Coronary artery (tissue), 2 donors: ENCODE measurements at regions not wholly inside any gene's neighbourhood (a gene's known extent, or its start where the extent isn't known, plus 50 kb on each side); places are given as distances from the start of the nearest gene placed in this dataset.
"Not testable (repeated sequence)": the region's sequence is repeated elsewhere in the genome, so short reads cannot be mapped to it uniquely, and the experiment has no call there.

Experiments used
- DNase-seq: peaks from one replicate; pipeline ENCODE4 v3.0.0-alpha.2; 2017; ENCODE audit warnings: low spot score
- H3K27ac ChIP-seq, 2 donors: fragments of 200-600 bp; sonication (generic); one replicate each; pipeline ENCODE4 v1.5.1; 2016 to 2019
- H3K4me3 ChIP-seq: fragments of 200-600 bp; sonication (generic); 2 replicates; pipeline ENCODE4 v1.5.1; 2016; ENCODE audit warnings: mild to moderate bottlenecking, moderate library complexity
- TF ChIP-seq, protein P1 (sequence below): fragments of 200-600 bp; sonication (generic); IDR thresholded peaks from one replicate; pipeline ENCODE4 v1.5.1; 2019; ENCODE audit warnings: antibody characterized with exemption

DNA sequence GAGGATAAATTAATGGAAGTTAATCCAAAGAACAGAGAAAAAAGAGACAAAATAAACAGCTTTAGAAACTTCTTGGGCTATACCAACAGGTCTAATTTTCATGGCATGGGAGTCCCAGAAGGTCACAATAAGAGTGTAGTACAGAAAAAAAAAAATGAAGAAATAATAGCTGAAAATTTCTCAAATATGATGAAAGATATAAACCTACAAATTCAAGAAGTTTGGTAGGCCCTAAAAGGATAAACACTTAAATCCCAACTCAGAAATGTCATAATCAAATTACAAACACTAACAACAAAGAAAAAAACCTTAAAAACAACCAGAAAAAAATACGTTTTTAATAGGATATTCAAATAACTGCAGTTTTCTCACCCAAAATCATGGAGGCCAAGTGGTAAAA is 229.3 kb upstream of the ZEB2 start:
- TF ChIP-seq, protein P1, sequence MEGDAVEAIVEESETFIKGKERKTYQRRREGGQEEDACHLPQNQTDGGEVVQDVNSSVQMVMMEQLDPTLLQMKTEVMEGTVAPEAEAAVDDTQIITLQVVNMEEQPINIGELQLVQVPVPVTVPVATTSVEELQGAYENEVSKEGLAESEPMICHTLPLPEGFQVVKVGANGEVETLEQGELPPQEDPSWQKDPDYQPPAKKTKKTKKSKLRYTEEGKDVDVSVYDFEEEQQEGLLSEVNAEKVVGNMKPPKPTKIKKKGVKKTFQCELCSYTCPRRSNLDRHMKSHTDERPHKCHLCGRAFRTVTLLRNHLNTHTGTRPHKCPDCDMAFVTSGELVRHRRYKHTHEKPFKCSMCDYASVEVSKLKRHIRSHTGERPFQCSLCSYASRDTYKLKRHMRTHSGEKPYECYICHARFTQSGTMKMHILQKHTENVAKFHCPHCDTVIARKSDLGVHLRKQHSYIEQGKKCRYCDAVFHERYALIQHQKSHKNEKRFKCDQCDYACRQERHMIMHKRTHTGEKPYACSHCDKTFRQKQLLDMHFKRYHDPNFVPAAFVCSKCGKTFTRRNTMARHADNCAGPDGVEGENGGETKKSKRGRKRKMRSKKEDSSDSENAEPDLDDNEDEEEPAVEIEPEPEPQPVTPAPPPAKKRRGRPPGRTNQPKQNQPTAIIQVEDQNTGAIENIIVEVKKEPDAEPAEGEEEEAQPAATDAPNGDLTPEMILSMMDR: no peak
- no peak overlapping the region for H3K27ac ChIP-seq
- H3K4me3 ChIP-seq: no peak overlapping the region
- DNase-seq: no peak

DNA sequence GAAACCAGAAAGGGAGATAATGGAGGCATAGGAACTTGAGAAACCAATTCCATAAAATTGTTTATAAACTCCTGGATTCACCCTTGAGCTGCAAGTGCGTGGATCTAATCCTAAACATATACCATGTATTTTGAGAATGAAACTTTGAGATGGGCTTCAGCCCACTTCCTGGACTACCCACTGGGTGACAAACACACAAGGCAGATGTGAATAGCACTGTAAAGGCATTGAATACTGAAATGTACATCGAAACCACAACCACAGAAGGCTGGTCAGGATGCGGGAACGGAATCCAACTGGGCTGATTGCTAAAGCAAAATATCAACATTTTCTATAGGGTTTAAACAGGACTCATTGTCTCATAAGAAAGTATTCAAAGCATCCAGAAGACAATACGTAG is 228.5 kb upstream of the ZEB2 start:
- DNase-seq: no peak
- H3K4me3 ChIP-seq: no peak overlapping the region
- TF ChIP-seq, protein P1: no peak

DNA sequence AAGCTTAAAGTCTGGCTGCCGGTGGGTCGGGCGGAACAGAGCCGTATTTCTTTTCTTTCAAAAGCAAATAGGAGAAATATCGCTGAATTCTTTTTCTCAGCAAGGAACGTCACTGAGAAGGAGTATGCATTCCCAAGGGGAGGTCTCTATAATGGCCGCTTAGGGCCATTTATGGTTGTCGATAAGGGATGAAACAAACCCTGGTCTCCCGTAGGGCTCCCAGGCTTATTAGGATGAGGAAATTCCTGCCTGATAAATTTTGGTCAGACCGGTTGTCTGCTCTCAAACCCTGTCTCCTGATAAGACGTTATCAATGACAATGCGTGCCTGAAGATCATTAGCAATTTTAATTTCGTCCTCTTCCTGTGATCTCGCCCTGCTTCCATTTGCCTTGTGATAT is 227.7 kb upstream of the ZEB2 start:
- DNase-seq: no peak
- TF ChIP-seq, protein P1: no peak
- H3K4me3 ChIP-seq: no peak overlapping the region
- no peak overlapping the region for H3K27ac ChIP-seq

More for the DNA sequence above, 228.5 kb upstream of the ZEB2 start:
- no peak overlapping the region for H3K27ac ChIP-seq

DNA sequence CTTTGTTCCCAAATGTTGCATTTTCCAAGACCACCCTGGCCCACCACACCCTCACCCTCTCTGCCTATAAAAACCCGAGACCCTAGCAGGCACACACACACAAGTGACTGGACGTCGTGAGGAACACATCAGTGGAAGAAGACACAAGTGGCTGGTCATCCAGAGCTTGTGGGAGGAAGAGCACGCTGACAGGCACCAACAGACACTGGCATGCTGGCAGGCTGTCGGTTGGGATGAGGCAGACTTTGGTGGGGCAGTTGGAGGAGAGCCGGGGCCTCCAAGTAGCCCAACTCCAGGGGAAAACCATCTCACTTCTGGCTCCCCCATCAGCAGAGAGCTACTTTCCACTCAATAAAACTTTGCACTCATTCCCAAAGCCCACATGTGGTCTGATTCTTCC is 225.5 kb upstream of the ZEB2 start:
- no peak overlapping the region for H3K4me3 ChIP-seq
- TF ChIP-seq, protein P1: no peak
- no peak for DNase-seq
- H3K27ac ChIP-seq: no peak overlapping the region

DNA sequence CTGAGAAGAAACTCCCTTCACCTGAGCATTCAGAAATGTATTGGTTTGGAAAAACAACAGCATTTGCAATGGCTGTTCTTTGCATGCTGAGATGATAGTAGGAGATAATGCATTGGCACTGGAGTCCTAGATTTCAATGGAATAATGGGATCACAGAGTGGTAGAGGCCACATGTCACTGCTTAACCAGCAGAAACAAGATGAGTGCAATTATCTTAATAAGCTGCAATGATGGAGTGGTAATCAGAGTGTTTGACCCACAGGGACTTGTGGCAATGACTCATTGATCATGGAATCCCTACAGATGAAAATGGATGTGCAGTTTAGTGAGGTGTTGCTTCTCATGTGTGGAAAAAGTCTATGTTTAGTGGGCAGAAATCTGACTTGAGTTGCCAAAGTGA is 218.8 kb upstream of the ZEB2 start:
- no peak for DNase-seq
- Histone ChIP-seq H3K4me3 (no peak overlapping the region), H3K27ac (no peak overlapping the region)
- TF ChIP-seq, protein P1: no peak

DNA sequence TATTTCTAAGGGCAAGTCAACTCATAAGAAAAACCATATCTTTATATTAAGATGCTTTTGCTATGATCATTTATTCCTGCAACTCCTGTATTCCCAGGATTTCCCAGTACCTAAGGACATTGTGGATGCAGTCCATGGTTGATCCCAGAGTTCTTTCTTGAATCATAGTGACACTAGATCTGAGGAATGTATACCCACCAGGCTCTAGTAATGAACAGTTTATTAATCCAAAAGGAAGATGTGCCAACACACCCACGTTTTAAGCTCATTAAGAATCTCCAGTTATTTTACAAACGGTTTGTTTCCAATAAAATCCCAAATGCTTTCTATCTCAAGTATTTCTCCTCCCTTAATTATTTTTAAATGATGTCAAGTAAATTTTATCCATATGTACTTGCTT is 210.8 kb upstream of the ZEB2 start:
- TF ChIP-seq, protein P1: no peak
- Histone ChIP-seq H3K4me3 (no peak overlapping the region), H3K27ac (no peak overlapping the region)
- no peak for DNase-seq

DNA sequence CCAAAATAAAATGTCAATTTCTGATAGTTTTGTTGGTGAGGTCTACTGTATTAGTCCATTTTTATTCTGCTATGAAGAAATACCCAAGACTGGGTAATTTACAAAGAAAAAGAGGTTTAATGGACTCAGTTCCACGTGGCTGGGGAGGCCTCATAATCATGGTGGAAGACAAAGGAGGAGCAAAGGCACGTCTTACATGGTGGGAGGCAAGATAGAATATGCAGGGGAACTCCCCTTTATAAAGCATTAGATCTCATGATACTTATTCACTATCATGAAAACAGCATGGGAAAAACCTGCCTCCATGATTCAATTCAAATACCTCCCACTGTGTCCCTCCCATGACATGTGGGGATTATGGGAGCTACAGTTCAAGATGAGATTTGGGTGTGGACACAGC is 204.5 kb upstream of the ZEB2 start:
- DNase-seq, H3K27ac ChIP-seq, H3K4me3 ChIP-seq: not testable (repeated sequence)

DNA sequence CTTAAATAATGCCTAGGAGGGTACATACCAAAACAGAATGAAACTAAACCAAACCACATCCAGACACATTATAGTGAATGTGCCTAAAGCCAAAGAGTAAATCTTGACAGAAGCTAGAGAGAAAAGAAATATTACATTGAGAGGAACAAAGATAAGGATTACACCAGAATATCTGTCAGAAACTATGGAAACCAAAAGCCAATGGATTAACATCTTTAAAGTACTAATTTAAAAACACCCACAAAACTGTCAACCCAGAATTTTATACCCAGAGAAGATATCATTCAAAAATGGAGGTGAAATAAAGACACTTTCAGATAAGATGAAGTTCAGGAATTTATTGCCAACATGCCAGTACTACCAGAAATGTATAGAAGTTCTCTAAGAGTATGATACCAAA is 198.5 kb upstream of the ZEB2 start:
- TF ChIP-seq, protein P1: no peak
- DNase-seq: no peak
- no peak overlapping the region for H3K27ac ChIP-seq
- H3K4me3 ChIP-seq: no peak overlapping the region
